ENCODE measurements at regions not wholly inside any gene's neighbourhood (a gene's known extent, or its start where the extent isn't known, plus 50 kb on each side); places are given as distances from the start of the nearest gene placed in this dataset.
"Not testable (repeated sequence)": the region's sequence is repeated elsewhere in the genome, so short reads cannot be mapped to it uniquely, and the experiment has no call there.

DNA sequence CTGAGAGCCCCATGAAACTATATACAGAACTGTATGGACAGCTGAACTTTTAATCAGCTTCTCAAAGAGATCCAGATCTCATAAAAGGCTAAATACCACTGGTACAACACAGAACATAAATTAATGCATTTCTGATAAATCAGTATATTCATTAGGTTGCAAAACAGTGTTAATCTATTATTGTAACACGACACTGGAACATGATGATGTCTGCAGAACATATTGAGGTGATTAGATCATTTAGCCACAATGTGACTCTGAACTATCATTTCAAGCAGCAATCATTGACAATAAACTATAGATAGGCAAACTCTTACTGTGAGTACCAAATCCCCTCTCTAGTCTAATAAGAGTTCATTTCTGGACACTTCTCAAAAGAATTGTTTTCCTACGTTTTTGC lies 50.3 kb downstream of the GASK1B start:
- no peak for DNase-seq

DNA sequence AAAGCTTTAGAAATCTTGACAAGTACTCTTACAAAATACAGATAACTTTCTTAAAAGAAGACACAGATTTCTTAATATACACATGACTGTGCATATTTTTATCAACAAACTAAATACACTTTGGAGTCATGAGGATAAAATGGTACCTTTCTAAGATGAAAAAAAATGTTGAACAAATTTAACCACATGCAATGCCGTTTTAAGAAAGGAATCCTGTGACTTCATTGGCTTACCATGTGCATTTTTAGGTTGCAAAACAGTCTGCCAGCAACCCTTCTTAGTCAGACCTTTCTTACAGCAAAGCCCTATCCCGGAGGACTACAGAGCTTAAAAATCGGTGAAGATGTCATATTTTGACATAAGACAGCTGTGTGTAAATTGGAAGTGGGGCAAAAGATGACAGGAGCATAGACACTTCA lies 51.7 kb downstream of the GASK1B start:
- DNase-seq = no peak

DNA sequence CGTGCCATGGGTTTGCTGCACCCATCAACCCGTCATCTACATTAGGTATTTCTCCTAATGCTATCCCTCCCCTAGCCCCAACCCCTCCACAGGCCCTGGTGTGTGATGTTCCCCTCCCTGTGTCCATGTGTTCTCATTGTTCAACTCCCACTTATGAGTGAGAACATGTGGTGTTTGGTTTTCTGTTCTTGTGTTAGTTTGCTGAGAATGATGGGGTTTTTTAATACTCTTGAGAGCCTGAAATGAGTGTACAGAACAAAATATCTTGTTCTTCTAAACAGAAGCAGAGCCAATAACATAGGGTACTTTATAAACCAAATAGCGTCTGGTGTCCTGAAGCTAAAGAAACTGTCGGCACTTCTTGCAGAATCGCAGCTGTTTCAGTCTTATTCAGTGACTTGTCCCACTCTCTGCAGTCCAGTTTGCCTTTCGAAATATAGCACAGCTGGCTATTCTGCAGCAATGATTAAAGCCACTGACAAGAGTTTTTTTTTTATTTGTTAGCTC lies 52.1 kb downstream of the GASK1B start:
- DNase-seq = not testable (repeated sequence)

DNA sequence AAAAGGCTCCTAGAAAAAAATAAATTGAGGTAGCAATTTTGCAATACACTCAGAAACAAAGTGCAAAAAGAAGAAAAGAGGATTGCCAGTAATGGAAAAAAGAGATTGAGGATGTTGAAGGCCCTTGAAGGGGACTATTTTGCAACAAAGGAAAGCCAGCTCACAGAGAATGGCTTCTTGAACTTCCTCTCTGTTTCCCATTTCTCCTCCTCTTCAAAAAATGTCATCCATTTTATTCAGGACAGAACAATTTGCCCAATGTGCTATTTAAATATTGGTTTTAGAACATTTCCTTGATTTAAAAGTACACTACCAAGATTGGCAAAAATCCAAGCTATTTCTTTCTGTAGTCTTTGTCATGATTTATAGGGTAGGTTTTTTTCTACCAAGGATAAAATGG lies 60.2 kb downstream of the GASK1B start:
- DNase-seq = no peak

DNA sequence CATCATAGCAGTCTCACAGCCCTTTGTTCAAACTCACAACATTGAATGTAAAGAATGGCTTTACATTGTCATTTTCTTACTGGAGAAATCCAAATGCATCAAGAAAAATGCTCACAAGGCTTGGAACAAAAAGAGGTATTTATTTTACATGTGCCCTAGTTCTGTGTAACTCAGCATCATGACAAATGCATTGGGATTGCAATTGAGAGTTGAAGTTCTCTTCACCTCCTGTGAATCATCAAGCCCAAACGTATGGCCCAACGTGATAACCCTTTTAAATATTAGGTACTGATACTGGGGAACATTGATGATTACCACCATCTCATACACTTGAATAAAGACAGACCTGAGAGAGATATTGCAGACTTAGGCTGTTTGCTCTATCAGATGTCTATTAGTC lies 61.6 kb downstream of the GASK1B start:
- DNase-seq = no peak

DNA sequence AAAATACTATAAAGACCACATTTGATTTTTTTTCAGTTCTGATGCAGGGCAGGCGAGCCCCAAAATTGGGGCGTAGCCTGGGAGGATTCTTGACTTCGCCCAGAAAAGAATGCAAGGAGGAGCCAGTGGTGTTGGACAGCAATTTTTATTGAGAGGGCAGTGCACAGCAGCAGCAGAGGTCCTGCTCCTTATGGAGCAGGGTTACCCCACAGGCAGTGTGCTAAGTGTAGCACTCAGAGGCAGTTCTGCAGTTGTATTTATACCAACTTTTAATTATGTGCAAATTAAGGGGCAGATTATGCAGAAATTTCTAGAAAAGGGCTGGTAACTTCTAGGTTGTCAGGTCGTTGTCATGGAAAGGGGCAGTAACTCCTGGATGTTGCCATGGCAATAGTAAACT lies 69.9 kb downstream of the GASK1B start:
- no peak for DNase-seq

DNA sequence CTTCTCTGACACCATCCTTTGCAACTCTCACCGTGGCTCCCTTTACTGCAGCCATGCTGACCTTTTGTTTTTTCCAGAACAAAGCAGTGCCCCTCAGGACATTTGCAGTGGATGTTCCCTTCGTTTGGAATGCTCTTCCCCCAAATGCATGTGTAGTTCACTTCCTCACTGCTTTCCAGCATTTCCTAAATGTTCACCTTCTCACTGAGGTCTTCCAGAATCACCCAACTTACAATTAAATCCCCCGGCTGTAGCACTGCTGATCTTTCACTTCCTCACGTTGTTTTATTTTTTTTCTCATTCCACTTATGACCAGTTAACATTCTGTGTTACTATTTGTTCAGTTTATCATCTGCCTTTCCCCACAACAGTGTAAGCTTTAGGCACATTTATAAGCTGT lies 73.1 kb downstream of the GASK1B start:
- no peak for DNase-seq

DNA sequence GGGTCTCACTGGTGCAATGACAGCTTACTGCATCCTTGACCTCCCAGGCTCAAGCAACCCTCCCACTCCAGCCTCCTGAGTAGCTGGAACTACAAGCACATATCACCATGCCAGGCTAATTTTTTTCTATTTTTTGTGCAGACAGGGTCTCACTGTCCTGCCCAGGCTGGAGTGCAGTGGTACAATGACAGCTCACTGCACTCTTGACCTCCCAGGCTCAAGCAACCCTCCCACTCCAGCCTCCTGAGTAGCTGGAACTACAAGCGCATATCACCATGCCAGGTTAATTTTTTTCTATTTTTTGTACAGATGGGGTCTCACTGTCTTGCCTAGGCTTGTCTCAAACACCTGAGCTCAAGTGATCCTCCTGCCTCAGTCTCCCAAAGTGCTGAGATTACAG lies 74.0 kb downstream of the GASK1B start:
- DNase-seq = no peak

DNA sequence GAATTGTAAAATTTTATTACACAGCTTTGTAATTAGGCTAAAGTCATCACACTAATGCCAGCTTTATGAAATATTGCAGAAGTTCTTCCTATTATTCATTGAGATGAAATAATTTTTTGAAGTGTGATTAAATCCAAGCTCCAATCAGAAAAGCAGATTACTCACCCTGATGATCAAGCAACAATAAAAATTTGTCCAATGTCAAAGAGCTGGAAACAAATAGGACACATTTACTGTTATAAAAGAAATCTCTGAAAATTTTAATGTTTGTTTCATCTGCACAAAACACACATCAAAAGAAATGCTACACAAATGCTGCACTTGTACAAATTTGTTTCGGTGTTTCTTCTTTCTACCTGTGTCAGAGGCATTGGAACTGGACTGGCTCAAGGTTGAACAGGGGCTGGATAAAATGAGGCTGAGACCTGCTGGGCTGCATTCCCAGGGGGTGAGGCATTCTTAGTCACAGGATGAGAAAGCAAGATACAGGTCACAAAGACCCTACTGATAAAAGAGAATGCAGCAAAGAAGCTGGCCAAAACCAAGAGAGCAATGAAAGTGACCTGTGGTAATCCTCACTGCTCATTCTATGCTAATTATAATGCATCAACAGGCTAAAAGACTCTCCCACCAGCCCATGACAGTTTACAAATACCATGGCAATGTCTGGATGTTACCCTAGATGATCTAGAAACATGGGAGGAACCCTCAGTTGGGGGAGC lies 78.3 kb downstream of the GASK1B start:
- no peak for DNase-seq

DNA sequence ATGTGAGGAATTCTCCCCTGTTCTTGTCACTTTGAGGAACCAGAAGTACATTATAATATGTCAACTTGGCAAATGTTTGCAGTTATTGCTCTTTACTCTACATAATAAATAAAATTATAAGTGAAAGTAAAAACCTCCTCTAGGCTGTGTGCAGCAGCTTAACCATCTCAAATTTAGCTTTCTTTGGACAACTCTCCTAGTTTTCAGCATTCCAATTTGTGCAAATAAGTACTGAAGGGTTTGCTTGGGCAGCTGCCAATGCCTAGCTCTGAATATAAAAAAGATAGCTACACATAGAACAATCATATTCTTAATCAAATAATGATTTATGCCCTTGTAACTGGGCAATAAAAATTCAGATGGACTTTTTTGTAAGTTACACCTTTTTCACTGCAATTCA lies 82.5 kb downstream of the GASK1B start:
- DNase-seq = no peak

DNA sequence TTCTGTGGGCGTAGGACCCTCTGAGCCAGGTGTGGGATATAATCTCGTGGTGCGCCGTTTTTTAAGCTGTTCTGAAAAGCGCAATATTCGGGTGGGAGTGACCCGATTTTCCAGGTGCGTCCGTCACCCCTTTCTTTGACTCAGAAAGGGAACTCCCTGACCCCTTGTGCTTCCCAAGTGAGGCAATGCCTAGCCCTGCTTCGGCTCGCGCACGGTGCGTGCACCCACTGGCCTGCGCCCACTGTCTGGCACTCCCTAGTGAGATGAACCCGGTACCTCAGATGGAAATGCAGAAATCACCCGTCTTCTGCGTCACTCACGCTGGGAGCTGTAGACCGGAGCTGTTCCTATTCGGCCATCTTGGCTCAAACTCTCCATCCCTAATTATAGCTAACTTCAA lies 82.9 kb downstream of the GASK1B start:
- DNase-seq = not testable (repeated sequence)

DNA sequence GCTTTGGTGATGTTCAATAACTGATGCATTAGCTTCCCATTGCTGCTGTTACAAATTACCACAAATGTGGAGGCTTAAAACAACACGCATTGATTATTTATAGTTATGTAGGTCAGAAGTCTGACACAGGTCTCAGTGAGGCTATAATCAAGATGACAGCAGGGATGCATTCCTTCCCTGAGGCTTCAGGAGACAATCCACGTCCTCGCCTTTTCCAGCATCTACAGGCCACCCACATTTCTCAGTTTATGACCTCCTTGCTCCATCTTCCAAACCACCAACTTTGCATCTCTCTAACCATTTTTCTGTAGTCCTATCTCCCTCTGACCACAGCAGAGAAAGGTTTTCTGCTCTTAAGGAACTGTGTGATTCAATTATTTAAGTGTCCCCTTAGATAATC lies 92.5 kb downstream of the GASK1B start:
- DNase-seq = no peak

DNA sequence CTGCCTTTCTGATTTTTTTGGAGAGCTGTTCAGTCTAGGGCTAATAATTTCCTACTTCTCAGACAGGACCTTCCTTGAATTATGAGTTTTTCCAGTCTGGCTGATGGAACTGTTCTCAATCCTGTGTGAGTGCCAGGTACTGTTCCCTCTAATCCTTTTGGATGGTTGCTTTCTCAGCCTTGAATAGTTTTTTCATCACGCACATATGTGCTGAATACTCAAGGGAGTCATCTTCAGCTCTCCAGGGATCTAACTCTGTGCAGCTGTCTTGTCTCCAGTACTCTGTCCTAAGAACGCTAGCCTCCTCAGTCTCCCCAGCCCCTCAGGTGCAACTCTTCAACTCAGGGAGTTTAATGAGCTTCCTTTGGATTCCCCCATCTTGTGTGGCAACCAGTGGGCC lies 93.2 kb downstream of the GASK1B start:
- no peak for DNase-seq

DNA sequence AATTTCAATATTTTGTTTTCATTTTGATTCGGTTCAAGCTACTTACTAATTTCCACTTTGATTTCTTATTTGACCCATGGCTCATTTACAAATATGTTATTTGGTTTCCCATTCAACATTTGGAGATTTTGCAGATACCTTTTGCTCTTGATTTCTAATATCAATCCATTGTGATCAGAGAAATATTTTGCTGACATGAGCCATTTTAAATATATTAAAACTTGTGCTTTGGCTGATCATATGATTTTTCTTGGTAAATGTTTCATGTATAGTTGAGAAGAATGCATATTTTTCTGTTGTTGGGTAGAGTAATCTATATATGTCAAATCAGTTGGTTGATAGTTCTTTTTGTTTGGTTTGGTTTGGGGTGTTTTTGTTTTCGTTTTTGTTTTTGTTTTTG lies 95.0 kb downstream of the GASK1B start:
- no peak for DNase-seq

DNA sequence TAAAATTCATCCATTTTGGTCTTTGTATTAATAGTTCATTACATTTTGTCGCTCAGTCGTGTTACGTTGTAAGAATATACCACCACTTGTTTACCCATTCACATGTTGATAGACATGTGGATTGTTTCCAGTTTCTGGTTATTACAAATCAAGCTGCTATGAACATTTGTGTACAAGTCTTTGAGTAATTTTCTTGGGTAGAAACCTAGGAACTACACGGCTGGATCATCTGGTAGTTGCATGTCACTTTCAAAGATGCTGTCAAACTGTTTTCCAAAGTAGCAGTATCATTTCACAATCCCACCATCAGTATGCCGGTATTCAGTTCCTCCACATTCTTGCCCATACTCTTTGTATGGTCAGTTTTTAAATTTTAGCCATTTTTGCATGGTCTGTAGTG lies 98.0 kb downstream of the GASK1B start:
- no peak for DNase-seq

DNA sequence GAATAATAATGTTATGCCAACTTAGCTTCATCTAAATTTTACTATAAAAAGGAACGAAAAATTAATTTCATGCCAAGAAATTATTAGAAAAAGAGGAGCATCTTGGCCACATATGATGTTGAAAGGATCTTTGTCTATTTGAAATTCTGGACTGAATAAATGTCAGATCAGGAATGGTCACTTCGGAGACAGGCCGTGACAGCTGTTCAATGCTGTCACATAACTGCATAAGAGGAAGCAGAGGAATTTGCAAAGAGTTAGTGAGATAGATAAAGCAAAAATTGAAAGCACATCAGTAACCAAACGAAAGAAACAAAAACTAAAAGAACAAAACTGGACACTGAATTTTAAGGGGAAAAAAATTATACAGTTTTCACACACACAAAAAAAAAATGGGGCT lies 100.9 kb downstream of the GASK1B start:
- no peak for DNase-seq

DNA sequence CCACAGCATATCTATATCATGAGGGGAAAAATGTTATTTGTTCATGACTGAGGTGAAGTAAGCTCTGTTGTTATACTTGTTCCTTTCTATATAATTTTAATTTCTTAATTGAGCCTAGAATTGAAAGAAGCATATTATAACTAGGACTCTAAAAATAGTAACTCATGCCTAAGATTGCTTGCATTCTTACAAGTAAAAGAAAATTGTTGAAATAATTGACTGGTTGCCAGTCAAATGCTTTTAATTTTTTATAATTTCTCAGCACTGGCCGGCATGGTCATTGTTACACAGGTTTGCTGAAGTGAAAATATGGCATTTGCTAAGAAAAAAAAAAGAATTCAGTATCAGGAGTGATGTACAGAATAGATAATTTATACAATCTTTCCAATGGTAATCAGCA lies 104.8 kb downstream of the GASK1B start:
- DNase-seq = no peak

DNA sequence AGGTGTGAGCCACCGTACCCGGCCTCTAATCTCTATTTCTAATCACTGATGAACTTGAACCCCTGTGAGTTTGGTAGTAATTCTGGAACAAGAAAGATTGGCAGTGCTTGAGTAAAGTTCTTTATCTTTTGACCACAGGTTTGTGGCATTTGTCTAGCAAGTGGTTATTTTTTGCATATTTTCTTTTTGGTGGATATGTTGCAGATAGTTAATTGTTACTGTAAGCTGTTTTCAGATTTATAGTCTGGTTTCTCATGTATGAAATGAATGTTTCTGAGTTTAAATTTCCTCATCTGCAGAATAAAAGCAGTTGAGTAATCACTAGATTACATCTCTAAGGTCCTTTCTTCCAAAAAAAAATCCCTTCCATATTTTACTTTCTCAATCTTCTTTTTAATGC lies 105.2 kb downstream of the GASK1B start:
- DNase-seq = no peak

DNA sequence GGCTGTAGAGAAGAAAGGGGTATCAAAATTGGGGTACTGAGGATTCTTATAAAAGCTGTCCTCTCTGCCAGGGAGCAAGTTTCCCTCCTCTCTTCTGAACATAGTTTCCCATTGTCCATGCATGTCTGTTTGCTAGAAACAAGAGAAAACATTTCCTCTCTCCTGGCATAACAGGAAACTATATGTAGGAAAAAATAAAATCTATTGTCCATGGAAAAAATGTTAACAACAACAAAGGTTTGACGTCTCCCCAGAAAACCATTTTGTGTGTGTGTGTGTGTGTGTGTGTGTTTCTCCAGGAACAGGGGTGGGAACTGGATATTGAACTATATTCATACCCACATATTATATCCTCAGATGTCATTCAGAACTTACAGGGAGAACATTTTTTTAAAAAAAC lies 107.2 kb downstream of the GASK1B start:
- DNase-seq = no peak

DNA sequence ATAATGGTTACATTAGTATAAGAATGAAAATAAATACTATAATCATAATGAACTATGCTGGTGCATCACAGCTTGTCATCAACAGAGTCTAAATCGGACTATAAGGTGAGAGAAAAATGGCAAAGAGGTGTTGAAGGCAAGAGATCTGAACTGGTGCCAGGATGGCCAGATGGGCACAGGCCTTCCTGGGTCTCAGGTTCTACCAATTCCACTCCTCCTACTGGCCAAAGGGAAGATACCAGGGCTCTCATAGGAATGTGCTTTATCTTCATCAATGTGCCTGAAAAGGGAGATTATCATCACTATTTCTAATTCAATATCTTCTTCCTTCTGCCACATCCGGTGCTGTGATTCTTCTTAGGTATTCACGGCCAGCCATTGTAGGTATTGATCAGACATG lies 107.6 kb downstream of the GASK1B start:
- DNase-seq = no peak

DNA sequence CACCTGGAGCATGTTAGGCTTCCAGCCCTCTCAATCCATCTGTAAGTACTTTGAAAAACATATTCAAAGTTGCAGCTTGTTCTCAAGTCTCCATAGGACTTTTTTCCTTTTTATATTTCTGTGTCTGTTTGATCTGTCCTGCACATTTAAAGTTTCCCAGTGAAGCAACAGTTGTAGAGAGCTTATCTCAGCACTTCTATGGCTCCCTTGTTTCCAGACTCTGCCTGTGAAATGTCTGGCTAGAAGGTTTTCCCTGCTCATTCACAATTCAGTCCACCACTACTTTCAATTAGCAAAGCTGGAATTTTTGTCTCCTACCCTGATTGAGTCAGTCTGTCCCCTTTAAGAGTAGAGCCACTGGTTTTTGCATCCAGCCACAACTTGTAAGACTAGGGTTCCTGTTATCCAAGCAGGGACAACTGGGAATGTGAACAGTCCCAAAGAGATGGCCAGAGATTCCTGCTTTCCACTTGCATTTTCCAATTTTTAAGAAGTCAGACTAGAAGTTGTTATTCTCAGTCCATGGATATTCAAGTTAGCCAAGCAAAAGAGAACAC lies 116.1 kb downstream of the GASK1B start:
- no peak for DNase-seq

DNA sequence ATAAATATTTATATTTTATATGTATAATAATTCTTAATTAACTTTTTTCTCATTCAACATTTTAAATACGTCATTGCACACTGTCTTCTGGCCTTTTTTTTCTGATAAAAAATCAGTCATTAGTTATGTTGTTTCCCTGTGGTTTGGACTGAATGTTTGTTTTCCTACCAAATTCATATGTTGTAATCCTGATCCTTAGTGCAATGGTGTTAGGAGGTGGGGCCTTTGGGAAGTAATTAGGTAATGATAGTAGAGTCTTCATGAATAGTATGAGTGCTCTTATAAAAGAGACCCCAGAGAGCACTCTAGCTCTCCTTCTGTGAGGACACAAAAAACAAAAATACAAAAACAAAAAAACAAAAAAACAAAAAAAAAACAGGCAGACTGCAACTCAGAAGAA lies 117.2 kb downstream of the GASK1B start:
- no peak for DNase-seq

DNA sequence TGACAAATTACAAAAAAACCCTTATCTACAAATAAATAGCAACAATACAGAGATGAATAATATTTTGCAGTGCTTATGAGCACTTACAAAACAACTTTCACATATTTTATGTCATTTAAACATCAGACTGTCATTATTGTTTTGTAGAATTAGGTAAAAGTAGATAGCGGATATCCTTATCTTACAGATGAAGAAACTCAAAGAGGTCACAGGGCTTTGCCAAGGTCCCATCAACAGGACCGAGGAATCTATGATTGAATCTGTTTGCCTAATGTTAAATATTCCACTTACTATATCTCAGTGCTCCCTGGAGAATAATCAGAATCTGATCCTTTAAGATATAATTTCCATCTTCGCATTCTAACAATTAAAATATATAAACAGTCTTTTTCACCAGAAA lies 119.0 kb downstream of the GASK1B start:
- no peak for DNase-seq

DNA sequence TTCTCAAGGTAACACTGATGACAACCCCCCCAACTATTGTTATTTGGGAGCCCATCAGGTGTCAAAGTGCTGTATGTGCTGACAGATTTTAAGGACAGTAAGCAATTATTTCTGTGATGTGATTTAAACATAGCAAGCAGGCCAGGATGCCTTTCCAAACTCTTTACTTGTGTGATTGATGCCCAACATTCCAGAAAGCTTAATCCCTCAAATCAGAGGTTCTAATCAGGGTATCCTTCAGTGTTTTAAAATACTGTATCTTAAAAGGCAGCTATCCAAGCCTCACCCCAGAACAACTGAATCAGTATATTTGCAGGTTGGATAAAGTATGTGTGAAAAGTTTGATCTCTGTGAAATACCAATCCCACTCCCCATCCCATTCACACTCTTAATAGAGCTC lies 119.7 kb downstream of the GASK1B start:
- no peak for DNase-seq

Data from NCI-H1092 (cell line).